Progenitor cell of endocrine pancreas (in vitro differentiated cells): ENCODE measurements at regions not wholly inside any gene's neighbourhood (a gene's known extent, or its start where the extent isn't known, plus 50 kb on each side); places are given as distances from the start of the nearest gene placed in this dataset.

Experiments
- DNase-seq: peaks from one replicate; pipeline ENCODE4 v3.0.0; 2021; ENCODE audit warnings: low spot score; ENCODE audit not compliant: unreplicated experiment
- H3K27ac Mint-ChIP-seq: 2 replicates; pipeline ENCODE4 v1.8.0; 2021; ENCODE audit warnings: mild to moderate bottlenecking, moderate library complexity, mixed read lengths
- H3K27me3 Mint-ChIP-seq: 2 replicates; pipeline ENCODE4 v1.8.0; 2021; ENCODE audit warnings: mixed read lengths
- H3K36me3 Mint-ChIP-seq: 2 replicates; pipeline ENCODE4 v1.8.0; 2022; ENCODE audit warnings: mixed read lengths; ENCODE audit not compliant: insufficient read depth
- H3K4me1 Mint-ChIP-seq: 2 replicates; pipeline ENCODE4 v1.8.0; 2021; ENCODE audit warnings: low read depth, mixed read lengths
- H3K4me3 Mint-ChIP-seq: 2 replicates; pipeline ENCODE4 v1.8.0; 2021; ENCODE audit warnings: low read depth, mild to moderate bottlenecking, moderate library complexity, mixed read lengths
- H3K9me3 Mint-ChIP-seq: 2 replicates; pipeline ENCODE4 v1.8.0; 2021; ENCODE audit warnings: low read depth, mixed read lengths
- TF ChIP-seq, protein P1 (sequence below): fragments of 200-600 bp; sonication (generic); IDR thresholded peaks from one replicate; pipeline ENCODE4 v1.5.0; 2021; ENCODE audit warnings: antibody characterized with exemption, mild to moderate bottlenecking; ENCODE audit not compliant: unreplicated experiment

GRCh38 chr10:130854151-130854550 is 457.4 kb downstream of the TCERG1L start:
- Mint-ChIP-seq H3K9me3 (peaks cover 31% of the 10 kb centered on the region), H3K4me3 (no peak overlapping the region), H3K27me3 (peaks cover 5% of the 10 kb centered on the region), H3K4me1 (no peaks in the 10 kb centered on the region), H3K36me3 (peaks cover 1% of the 10 kb centered on the region), H3K27ac (no peak overlapping the region)
- DNase-seq, result no peak
- TF ChIP-seq, protein P1, sequence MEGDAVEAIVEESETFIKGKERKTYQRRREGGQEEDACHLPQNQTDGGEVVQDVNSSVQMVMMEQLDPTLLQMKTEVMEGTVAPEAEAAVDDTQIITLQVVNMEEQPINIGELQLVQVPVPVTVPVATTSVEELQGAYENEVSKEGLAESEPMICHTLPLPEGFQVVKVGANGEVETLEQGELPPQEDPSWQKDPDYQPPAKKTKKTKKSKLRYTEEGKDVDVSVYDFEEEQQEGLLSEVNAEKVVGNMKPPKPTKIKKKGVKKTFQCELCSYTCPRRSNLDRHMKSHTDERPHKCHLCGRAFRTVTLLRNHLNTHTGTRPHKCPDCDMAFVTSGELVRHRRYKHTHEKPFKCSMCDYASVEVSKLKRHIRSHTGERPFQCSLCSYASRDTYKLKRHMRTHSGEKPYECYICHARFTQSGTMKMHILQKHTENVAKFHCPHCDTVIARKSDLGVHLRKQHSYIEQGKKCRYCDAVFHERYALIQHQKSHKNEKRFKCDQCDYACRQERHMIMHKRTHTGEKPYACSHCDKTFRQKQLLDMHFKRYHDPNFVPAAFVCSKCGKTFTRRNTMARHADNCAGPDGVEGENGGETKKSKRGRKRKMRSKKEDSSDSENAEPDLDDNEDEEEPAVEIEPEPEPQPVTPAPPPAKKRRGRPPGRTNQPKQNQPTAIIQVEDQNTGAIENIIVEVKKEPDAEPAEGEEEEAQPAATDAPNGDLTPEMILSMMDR, result no peak

DNA sequence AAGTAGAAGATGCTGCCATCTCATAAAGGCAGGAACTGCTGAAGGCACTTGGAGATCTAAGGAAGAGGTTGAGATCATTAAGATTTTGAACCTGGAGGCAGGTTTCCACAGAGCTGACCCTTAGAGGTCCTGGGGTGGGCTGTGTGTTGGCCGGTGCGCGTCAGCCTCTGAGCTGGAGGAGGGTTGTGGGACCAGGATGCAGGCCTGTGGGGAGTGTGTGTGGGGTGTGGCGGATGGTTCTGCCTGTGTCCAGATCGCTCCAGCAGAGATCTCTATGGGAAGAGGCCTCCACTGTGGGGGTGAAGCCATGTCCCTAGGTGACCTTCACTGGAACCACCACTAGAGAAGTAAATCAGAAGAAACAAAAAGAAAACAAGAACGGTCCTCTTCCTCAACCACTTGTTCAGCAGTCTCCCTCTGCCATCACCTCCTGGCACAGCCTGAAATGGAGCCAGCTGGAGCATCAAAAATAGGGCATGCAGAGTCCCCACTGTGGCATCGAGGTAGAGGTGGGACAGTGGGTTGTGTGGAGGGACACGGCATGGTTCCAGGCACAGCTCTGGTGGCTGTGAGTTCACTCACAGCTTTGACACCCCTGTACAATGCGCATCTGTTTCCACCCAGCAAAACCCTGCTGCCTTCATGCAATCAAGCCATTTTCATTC is 453.8 kb downstream of the TCERG1L start:
- Mint-ChIP-seq H3K9me3 (peaks cover 22% of the 10 kb centered on the region), H3K4me3 (no peak overlapping the region), H3K27ac (no peak overlapping the region), H3K36me3 (peaks cover 1% of the 10 kb centered on the region), H3K4me1 (no peaks in the 10 kb centered on the region), H3K27me3 (peaks cover 5% of the 10 kb centered on the region)
- TF ChIP-seq, protein P1, result no peak
- no peak for DNase-seq

DNA sequence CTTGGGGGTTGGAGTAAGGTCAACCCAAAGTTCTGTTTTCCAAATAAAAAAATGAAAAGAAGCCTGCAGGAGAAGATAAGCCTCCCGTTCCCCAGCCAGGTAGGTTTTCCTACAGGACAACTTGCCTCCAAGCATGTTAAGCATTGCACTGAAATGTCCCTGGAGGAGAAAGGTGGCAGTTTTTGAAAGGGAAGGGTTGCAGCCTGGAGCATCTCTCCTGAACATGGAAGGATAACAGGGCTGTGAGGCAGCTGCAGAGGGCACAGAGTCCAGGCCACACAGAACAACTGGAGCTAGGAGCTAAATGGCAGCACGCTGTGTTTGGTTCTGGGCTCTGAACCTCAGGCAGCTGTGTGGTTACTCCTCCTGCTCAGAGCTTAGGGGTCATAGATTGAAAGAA is 452.9 kb downstream of the TCERG1L start:
- TF ChIP-seq, protein P1, result no peak

GRCh38 chr10:130859427-130859826 is 452.1 kb downstream of the TCERG1L start:
- H3K4me3 Mint-ChIP-seq, result no peak overlapping the region
- TF ChIP-seq, protein P1, result no peak
- H3K27ac Mint-ChIP-seq, result no peak overlapping the region
- peaks cover 11% of the 10 kb centered on the region for H3K9me3 Mint-ChIP-seq
- no peak for DNase-seq
- H3K36me3 Mint-ChIP-seq, result peaks cover 1% of the 10 kb centered on the region
- no peaks in the 10 kb centered on the region for H3K4me1 Mint-ChIP-seq
- peaks cover 5% of the 10 kb centered on the region for H3K27me3 Mint-ChIP-seq

More for the DNA sequence above, 452.9 kb downstream of the TCERG1L start:
- no peaks in the 10 kb centered on the region for H3K4me1 Mint-ChIP-seq
- H3K27ac Mint-ChIP-seq, result no peak overlapping the region
- no peak for DNase-seq
- H3K4me3 Mint-ChIP-seq, result no peak overlapping the region
- H3K9me3 Mint-ChIP-seq, result peaks cover 15% of the 10 kb centered on the region
- H3K36me3 Mint-ChIP-seq, result peaks cover 1% of the 10 kb centered on the region
- peaks cover 5% of the 10 kb centered on the region for H3K27me3 Mint-ChIP-seq

GRCh38 chr10:130862122-130862521 is 449.4 kb downstream of the TCERG1L start:
- DNase-seq, result no peak
- H3K36me3 Mint-ChIP-seq, result no peaks in the 10 kb centered on the region
- H3K27me3 Mint-ChIP-seq, result peaks cover 11% of the 10 kb centered on the region
- no peaks in the 10 kb centered on the region for H3K4me1 Mint-ChIP-seq
- TF ChIP-seq, protein P1, result no peak
- no peak overlapping the region for H3K27ac Mint-ChIP-seq
- no peak overlapping the region for H3K4me3 Mint-ChIP-seq
- no peaks in the 10 kb centered on the region for H3K9me3 Mint-ChIP-seq
